GM19438 (cell line): ENCODE measurements at regions not wholly inside any gene's neighbourhood (a gene's known extent, or its start where the extent isn't known, plus 50 kb on each side); places are given as distances from the start of the nearest gene placed in this dataset.
A peak's percentile ranks its signal among the peaks of the same experiment; 100 is the strongest.
"Not testable (repeated sequence)": the region's sequence is repeated elsewhere in the genome, so short reads cannot be mapped to it uniquely, and the experiment has no call there.

Experiments used
- ATAC-seq: cut with Tn5 transposase; IDR thresholded peaks from one replicate; pipeline ENCODE4 v1.9.1; 2021; ENCODE audit warnings: low read depth; ENCODE audit not compliant: unreplicated experiment

- ATAC-seq, result not testable (repeated sequence)
Measured at GRCh38 chr1:143785883-143786282, 185.9 kb downstream of the FAM72C start.

- not testable (repeated sequence) for ATAC-seq
Measured at GRCh38 chr1:143784239-143784882, 187.4 kb downstream of the FAM72C start.

GRCh38 chr1:143778178-143778577 lies 193.6 kb downstream of the FAM72C start:
- not testable (repeated sequence) for ATAC-seq

GRCh38 chr1:143764831-143765230 lies 207.0 kb downstream of the FAM72C start:
- ATAC-seq, result not testable (repeated sequence)

- ATAC-seq, result not testable (repeated sequence)
Measured at GRCh38 chr1:143760366-143760765, 211.4 kb downstream of the FAM72C start.

- not testable (repeated sequence) for ATAC-seq
Measured at GRCh38 chr1:143755961-143756360, 215.8 kb downstream of the FAM72C start.

GRCh38 chr1:143748906-143749305 lies 222.9 kb downstream of the FAM72C start:
- ATAC-seq, result no peak

- no peak for ATAC-seq
Measured at GRCh38 chr1:143736562-143736961, 235.2 kb downstream of the FAM72C start.

- ATAC-seq, result no peak
Measured at GRCh38 chr1:143735764-143736461, 235.9 kb downstream of the FAM72C start.

- ATAC-seq, result not testable (repeated sequence)
Measured at GRCh38 chr1:143734261-143734660, 237.5 kb downstream of the FAM72C start.

GRCh38 chr1:143730890-143731289 lies 240.9 kb downstream of the FAM72C start:
- not testable (repeated sequence) for ATAC-seq

GRCh38 chr1:143729449-143730111 lies 242.2 kb downstream of the FAM72C start:
- peak; percentile 62 for ATAC-seq

- ATAC-seq, result peak; percentile 82
Measured at GRCh38 chr1:143728802-143729448, 242.9 kb downstream of the FAM72C start.

GRCh38 chr1:143727263-143727662 lies 244.5 kb downstream of the FAM72C start:
- no peak for ATAC-seq

GRCh38 chr1:143721024-143721373 lies 250.8 kb downstream of the FAM72C start:
- no peak for ATAC-seq

GRCh38 chr1:143720087-143721023 lies 251.4 kb downstream of the FAM72C start:
- no peak for ATAC-seq

GRCh38 chr1:143718524-143718923 lies 253.3 kb downstream of the FAM72C start:
- ATAC-seq, result no peak

GRCh38 chr1:143718021-143718420 lies 253.8 kb downstream of the FAM72C start:
- no peak for ATAC-seq

- ATAC-seq, result no peak
Measured at GRCh38 chr1:143717434-143717833, 254.4 kb downstream of the FAM72C start.

GRCh38 chr1:143714913-143715312 lies 256.9 kb downstream of the FAM72C start:
- ATAC-seq, result not testable (repeated sequence)
